ENCODE measurements at regions not wholly inside any gene's neighbourhood (a gene's known extent, or its start where the extent isn't known, plus 50 kb on each side); places are given as distances from the start of the nearest gene placed in this dataset.

- TF ChIP-seq EZH2 (IDR thresholded peaks at IDR 0.05; ENCODE audit: borderline replicate concordance, insufficient read depth, low read depth, low read length, poor library complexity, severe bottlenecking): no peak
- no peak for TF ChIP-seq CTCF (IDR thresholded peaks at IDR 0.05)
- no peak for ATAC-seq (ENCODE audit: low read depth)
- H2AFZ ChIP-seq (ENCODE audit: insufficient read depth, low read depth, low read length, poor library complexity, severe bottlenecking): no peak overlapping the region
- no peak overlapping the region for H3K9ac ChIP-seq (ENCODE audit: low read length)
- no peak overlapping the region for H3K4me3 Mint-ChIP-seq
- H3K4me2 ChIP-seq (replicated peaks; ENCODE audit: low read depth, low read length, poor library complexity, severe bottlenecking): no peak overlapping the region
- DNase-seq: no peak
- H3K4me3 ChIP-seq (ENCODE audit: control extremely low read depth in 1 of 5, extremely low read depth in 1 of 5, insufficient read depth in 1 of 5, low read depth in 2 of 5, low read length in 4 of 5): no peak overlapping the region
- no peak overlapping the region for H3K27ac ChIP-seq (ENCODE audit: low read length in 2 of 2)
- CTCF ChIA-PET: no interaction called here
- no peaks in the 10 kb centered on the region for H3K36me3 ChIP-seq (replicated peaks in 1 of 2; ENCODE audit: control extremely low read depth in 1 of 2, control insufficient read depth in 1 of 2, extremely low read depth in 1 of 2, insufficient read depth in 2 of 2, low read length in 1 of 2)
- H3K27ac Mint-ChIP-seq: no peak overlapping the region
- H3K4me1 ChIP-seq (ENCODE audit: control insufficient read depth in 2 of 2, insufficient read depth in 2 of 2, low read length in 2 of 2): no peaks in the 10 kb centered on the region
- H3K27me3 Mint-ChIP-seq: no peaks in the 10 kb centered on the region
- H3K9me3 Mint-ChIP-seq (ENCODE audit: insufficient read depth): peaks cover 2% of the 10 kb centered on the region
- no peaks in the 10 kb centered on the region for H3K27me3 ChIP-seq (replicated peaks in 1 of 4; ENCODE audit: control extremely low read depth in 1 of 4, control insufficient read depth in 3 of 4, insufficient read depth in 4 of 4, low read length in 3 of 4)
- H4K20me1 ChIP-seq (ENCODE audit: control insufficient read depth, insufficient read depth, low read length, poor library complexity, severe bottlenecking): no peaks in the 10 kb centered on the region
- H3K4me1 Mint-ChIP-seq: no peaks in the 10 kb centered on the region
- H3K79me2 ChIP-seq (ENCODE audit: control insufficient read depth, insufficient read depth, low read length): no peaks in the 10 kb centered on the region
- POLR2A ChIA-PET: no interaction called here
- intact Hi-C loops (cut with micrococcal nuclease): no loop called here
- H3K9me3 ChIP-seq (ENCODE audit: control extremely low read depth in 1 of 3, control insufficient read depth in 2 of 3, insufficient read depth in 1 of 3, low read length in 2 of 3): no peaks in the 10 kb centered on the region
Observed at GRCh38 chr6:86355271-86355670, 582.1 kb upstream of the HTR1E start.

GRCh38 chr6:86331919-86332318 lies 605.4 kb upstream of the HTR1E start:
- Histone ChIP-seq H3K4me3 (ENCODE audit: control extremely low read depth in 1 of 5, extremely low read depth in 1 of 5, insufficient read depth in 1 of 5, low read depth in 2 of 5, low read length in 4 of 5) (no peak overlapping the region), H3K79me2 (ENCODE audit: control insufficient read depth, insufficient read depth, low read length) (no peaks in the 10 kb centered on the region), H3K36me3 (replicated peaks in 1 of 2; ENCODE audit: control extremely low read depth in 1 of 2, control insufficient read depth in 1 of 2, extremely low read depth in 1 of 2, insufficient read depth in 2 of 2, low read length in 1 of 2) (no peaks in the 10 kb centered on the region), H3K9ac (ENCODE audit: low read length) (no peak overlapping the region), H2AFZ (ENCODE audit: insufficient read depth, low read depth, low read length, poor library complexity, severe bottlenecking) (no peak overlapping the region), H3K27me3 (replicated peaks in 1 of 4; ENCODE audit: control extremely low read depth in 1 of 4, control insufficient read depth in 3 of 4, insufficient read depth in 4 of 4, low read length in 3 of 4) (no peaks in the 10 kb centered on the region), H3K9me3 (ENCODE audit: control extremely low read depth in 1 of 3, control insufficient read depth in 2 of 3, insufficient read depth in 1 of 3, low read length in 2 of 3) (peaks cover 0 to 4% (median 0%) of the 10 kb centered on the region in 3 donors), H3K27ac (ENCODE audit: low read length in 2 of 2) (no peak overlapping the region), H3K4me2 (replicated peaks; ENCODE audit: low read depth, low read length, poor library complexity, severe bottlenecking) (no peak overlapping the region), H4K20me1 (ENCODE audit: control insufficient read depth, insufficient read depth, low read length, poor library complexity, severe bottlenecking) (no peaks in the 10 kb centered on the region), H3K4me1 (ENCODE audit: control insufficient read depth in 2 of 2, insufficient read depth in 2 of 2, low read length in 2 of 2) (no peaks in the 10 kb centered on the region)
- ATAC-seq (ENCODE audit: low read depth) (no peak), DNase-seq (no peak)
- Mint-ChIP-seq H3K4me1 (no peaks in the 10 kb centered on the region), H3K9me3 (ENCODE audit: insufficient read depth) (no peaks in the 10 kb centered on the region), H3K27ac (no peak overlapping the region), H3K4me3 (no peak overlapping the region), H3K27me3 (no peaks in the 10 kb centered on the region)
- POLR2A ChIA-PET: no interaction called here
- CTCF ChIA-PET: no interaction called here
- intact Hi-C loops (cut with micrococcal nuclease): no loop called here
- no peak for TF ChIP-seq EZH2 (IDR thresholded peaks at IDR 0.05; ENCODE audit: borderline replicate concordance, insufficient read depth, low read depth, low read length, poor library complexity, severe bottlenecking)
- no peak for TF ChIP-seq CTCF (IDR thresholded peaks at IDR 0.05)
- 71% methylated on average over 5 of the region's 5 CpGs for WGBS (ENCODE audit: insufficient coverage)
